Endothelial cell of umbilical vein (primary cell): ENCODE measurements at regions not wholly inside any gene's neighbourhood (a gene's known extent, or its start where the extent isn't known, plus 50 kb on each side); places are given as distances from the start of the nearest gene placed in this dataset.

Source experiments
- BruUV-seq: library from RNA; stranded (reverse); fragments of 400-500 nt; replicated peaks from 2 replicates; lab custom pipeline; 2021; lab: Mats Ljungman, UMichigan
- CTCF ChIA-PET: fragments of 300-600, 350-600 bp; sonication (Branson Sonifier 250); formaldehyde crosslinking; loops from one replicate; lab custom pipeline; 2021; ENCODE audit warnings: antibody characterized with exemption, inconsistent platforms; lab: Charles Lee
- POLR2A ChIA-PET: fragments of 300-600, 350-600 bp; sonication (Branson Sonifier 250); formaldehyde crosslinking; loops from one replicate; lab custom pipeline; 2021; ENCODE audit warnings: antibody characterized with exemption, inconsistent platforms; lab: Charles Lee
- DNase-seq: peaks from one replicate; pipeline ENCODE4 v3.0.0-alpha.2; 2011; ENCODE audit warnings: low read depth, low spot score
- FAIRE-seq: peaks from 2 replicates; lab custom pipeline; 2011; peaks lifted over from hg19 to GRCh38; lab: Jason Lieb, UNC
- H2AFZ ChIP-seq: 2 replicates; pipeline ENCODE4 v1.6.0; 2012; ENCODE audit warnings: low read depth, low read length, control low read depth, inconsistent platforms
- H3K27ac ChIP-seq: 2 replicates; pipeline ENCODE4 v1.5.1; 2011; ENCODE audit warnings: low read depth, mild to moderate bottlenecking, control low read depth, low read length, moderate library complexity; ENCODE audit not compliant: insufficient read depth
- H3K27me3 ChIP-seq, 2 experiments: 2 replicates each; pipeline versions ENCODE4 v1.6.0 to v1.6.1; 2011; ENCODE audit warnings: low read length in 2 of 2, mixed read lengths in 1 of 2; ENCODE audit not compliant: control insufficient read depth in 2 of 2, insufficient read depth in 2 of 2
- H3K36me3 ChIP-seq, 2 experiments: 2 replicates in 1 of 2; 3 replicates in 1 of 2; pipeline ENCODE4 v1.5.1; 2011; ENCODE audit warnings: low read length in 2 of 2, mild to moderate bottlenecking in 1 of 2, moderate library complexity in 1 of 2; ENCODE audit not compliant: control insufficient read depth in 2 of 2, insufficient read depth in 2 of 2; ENCODE audit errors: extremely low read depth in 1 of 2
- H3K4me1 ChIP-seq: 3 replicates; pipeline ENCODE4 v1.5.1; 2011; ENCODE audit warnings: mild to moderate bottlenecking, low read length; ENCODE audit not compliant: control insufficient read depth, insufficient read depth; ENCODE audit errors: extremely low read depth
- H3K4me2 ChIP-seq: 2 replicates; pipeline ENCODE4 v1.6.1; 2011; ENCODE audit warnings: low read length, control low read depth, mixed read lengths; ENCODE audit not compliant: insufficient read depth
- H3K4me3 ChIP-seq, 3 experiments: fragments of 200-600 bp in 1 of 3; sonication (generic), shearing (Covaris generic) in 1 of 3; replicated peaks in 1 of 3; 2 replicates each; pipeline ENCODE4 v1.5.1; 2011 to 2016; ENCODE audit warnings: control low read depth in 3 of 3, low read length in 3 of 3, mild to moderate bottlenecking in 2 of 3, inconsistent platforms in 1 of 3, low read depth in 1 of 3, moderate library complexity in 1 of 3; ENCODE audit not compliant: insufficient read depth in 1 of 3
- H3K79me2 ChIP-seq: 2 replicates; pipeline ENCODE4 v1.6.0; 2012; ENCODE audit warnings: low read length, inconsistent platforms; ENCODE audit not compliant: control insufficient read depth, insufficient read depth
- H3K9ac ChIP-seq: replicated peaks from 2 replicates; pipeline ENCODE3; 2011; ENCODE audit warnings: low read length, control low read depth; ENCODE audit not compliant: insufficient read depth; ENCODE audit errors: extremely low read depth
- H3K9me1 ChIP-seq: replicated peaks from 3 replicates; pipeline ENCODE4 v1.6.0; 2011; ENCODE audit warnings: mild to moderate bottlenecking, low read length; ENCODE audit not compliant: control insufficient read depth, insufficient read depth; ENCODE audit errors: extremely low read depth
- H3K9me3 ChIP-seq: replicated peaks from 2 replicates; pipeline ENCODE4 v1.5.1; 2012; ENCODE audit warnings: low read length, inconsistent platforms; ENCODE audit not compliant: control insufficient read depth, insufficient read depth
- H4K20me1 ChIP-seq: replicated peaks from 2 replicates; pipeline ENCODE3; 2011; ENCODE audit warnings: mild to moderate bottlenecking, low read length; ENCODE audit not compliant: control insufficient read depth, insufficient read depth; ENCODE audit errors: extremely low read depth
- EZH2 ChIP-seq: IDR thresholded peaks from 2 replicates; pipeline ENCODE4 v1.6.1; 2012; ENCODE audit warnings: borderline replicate concordance, low read depth, mild to moderate bottlenecking, moderate library complexity, low read length, inconsistent platforms; ENCODE audit not compliant: severe bottlenecking
- FOS ChIP-seq: IDR thresholded peaks from 2 replicates; pipeline ENCODE4 v1.6.1; 2011; ENCODE audit warnings: mild to moderate bottlenecking, low read length, moderate library complexity, borderline replicate concordance; ENCODE audit not compliant: insufficient read depth
- GATA2 ChIP-seq: IDR thresholded peaks from 2 replicates; pipeline ENCODE4 v1.7.0; 2011; ENCODE audit warnings: low read depth, mild to moderate bottlenecking, moderate library complexity, mixed read lengths, low read length; ENCODE audit not compliant: insufficient read length, insufficient read depth
- JUN ChIP-seq: IDR thresholded peaks from 2 replicates; pipeline ENCODE4 v1.6.1; 2011; ENCODE audit warnings: borderline replicate concordance, low read depth; ENCODE audit not compliant: insufficient read length, insufficient read depth
- MYC ChIP-seq: IDR thresholded peaks from one replicate; pipeline ENCODE4 v1.6.1; 2011; ENCODE audit warnings: mild to moderate bottlenecking, low read depth, low read length
- POLR2A ChIP-seq: IDR thresholded peaks from 2 replicates; pipeline ENCODE4 v1.6.1; 2012; ENCODE audit warnings: low read depth, mild to moderate bottlenecking, control low read depth, low read length
- POLR2AphosphoS5 ChIP-seq: IDR thresholded peaks from 2 replicates; pipeline ENCODE4 v1.6.1; 2012; ENCODE audit warnings: low read depth, mild to moderate bottlenecking, control low read depth, low read length, moderate library complexity; ENCODE audit not compliant: insufficient read depth
- dilution Hi-C: fragments of 300-500 bp; cut with MboI; formaldehyde crosslinking; loops from one replicate; pipeline ENCODE4 v1.15.0; 2019; ENCODE audit warnings: low sequenced_read_pairs; ENCODE audit not compliant: extremely low pct_ligation_motif_present
- intact Hi-C: fragments of 100-400 bp; cut with micrococcal nuclease; formaldehyde crosslinking; loops from one replicate; pipeline ENCODE4 v1.10.0; 2022
- TF ChIP-seq, protein P1 (sequence below): IDR thresholded peaks from 2 replicates; pipeline ENCODE4 v1.6.1; 2011; ENCODE audit not compliant: insufficient read depth, insufficient read length
- TF ChIP-seq, protein P2 (sequence below), 2 donors: IDR thresholded peaks; 1 replicate in 1 of 2; 2 replicates in 1 of 2; pipeline ENCODE4 v1.5.1; 2011; ENCODE audit warnings: low read length in 2 of 2, mild to moderate bottlenecking in 2 of 2, moderate library complexity in 2 of 2, control low read depth in 1 of 2, inconsistent platforms in 1 of 2, low read depth in 1 of 2; ENCODE audit not compliant: insufficient read depth in 1 of 2; ENCODE audit errors: extremely low read depth in 1 of 2

DNA sequence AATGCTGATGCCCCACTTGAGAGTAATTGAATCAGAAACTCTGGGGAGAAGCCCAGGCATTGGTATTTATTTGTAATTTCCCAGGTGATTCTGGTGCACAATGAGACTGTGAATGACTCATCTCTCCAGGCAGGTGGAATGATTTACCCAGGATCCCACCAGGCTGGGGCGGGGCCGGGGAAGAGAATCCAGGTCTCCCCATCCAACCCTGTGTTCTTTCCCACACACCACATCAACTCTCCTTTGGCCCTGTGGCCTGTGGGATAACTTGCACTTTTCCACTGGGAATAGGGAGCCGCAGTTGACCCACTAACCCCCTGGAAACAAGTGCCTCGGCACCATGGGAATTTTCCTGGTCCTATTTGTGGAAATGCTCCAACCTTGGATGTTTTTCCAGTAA lies 409.8 kb downstream of the ZNF521 start:
- no peaks in the 10 kb centered on the region for H3K36me3 ChIP-seq
- POLR2A ChIA-PET = no interaction called here
- no peak overlapping the region for H3K27ac ChIP-seq
- H3K79me2 ChIP-seq = no peaks in the 10 kb centered on the region
- CTCF ChIA-PET = interaction anchor here (1.1 kb wide), 1 partner anchor 11 kb away, joined by 3 read pairs; no protein-coding TSS in a partner anchor
- intact Hi-C loops (no loop called here), dilution Hi-C loops (no loop called here)
- no peaks in the 10 kb centered on the region for H3K9me1 ChIP-seq
- TF ChIP-seq JUN (no peak), EZH2 (no peak), POLR2A (no peak), FOS (no peak)
- TF ChIP-seq, protein P1, sequence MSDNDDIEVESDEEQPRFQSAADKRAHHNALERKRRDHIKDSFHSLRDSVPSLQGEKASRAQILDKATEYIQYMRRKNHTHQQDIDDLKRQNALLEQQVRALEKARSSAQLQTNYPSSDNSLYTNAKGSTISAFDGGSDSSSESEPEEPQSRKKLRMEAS = no peak
- no peak overlapping the region for H3K4me3 ChIP-seq
- BruUV-seq = no TSS peak
- no peaks in the 10 kb centered on the region for H3K4me1 ChIP-seq
- DNase-seq = no peak
- H2AFZ ChIP-seq = no peak overlapping the region
- H3K9me3 ChIP-seq = no peaks in the 10 kb centered on the region
- H3K27me3 ChIP-seq = no peaks in the 10 kb centered on the region
- H4K20me1 ChIP-seq = no peaks in the 10 kb centered on the region
- H3K9ac ChIP-seq = no peak overlapping the region
- FAIRE-seq = no peak
- H3K4me2 ChIP-seq = no peak overlapping the region

DNA sequence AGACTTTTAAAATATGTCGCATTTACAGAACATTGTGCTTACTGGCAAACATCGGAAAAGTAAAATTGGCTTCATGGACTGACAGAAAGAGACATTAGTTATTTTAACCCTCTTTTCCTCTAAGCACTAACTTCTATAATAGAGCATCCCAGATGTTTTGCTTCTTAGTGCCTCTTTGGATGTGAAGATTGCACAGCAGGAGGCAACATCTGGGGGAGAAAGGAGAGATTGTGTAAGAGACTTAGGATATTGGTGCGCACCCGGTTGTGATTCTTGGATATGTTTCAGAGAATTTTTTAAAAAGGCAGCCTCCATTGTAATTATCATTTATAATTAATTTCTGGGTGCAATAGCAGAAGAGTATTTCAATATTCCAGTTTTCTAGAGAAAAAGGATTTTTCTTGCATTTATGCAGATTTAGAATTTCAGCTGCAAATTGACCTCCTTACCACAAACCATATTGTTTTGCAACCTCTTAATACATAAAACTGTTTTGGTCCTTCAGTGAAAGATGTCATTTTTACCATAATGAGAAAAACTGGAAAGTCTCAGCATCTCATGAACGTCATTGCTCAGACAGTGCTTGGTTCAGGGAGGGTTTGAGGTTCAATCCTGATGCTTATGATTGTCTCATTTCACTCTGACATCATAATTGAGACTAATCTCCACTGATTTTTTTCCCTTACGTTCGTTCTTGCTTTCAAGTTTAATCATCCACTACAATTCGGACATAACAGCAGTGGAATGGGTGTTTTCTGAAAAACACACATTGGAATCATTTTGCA lies 404.3 kb downstream of the ZNF521 start:
- ChIA-PET CTCF (interaction anchor here (1.4 kb wide), 1 partner anchor 14 kb away, joined by 3 read pairs; no protein-coding TSS in a partner anchor), POLR2A (no interaction called here)
- Histone ChIP-seq H3K4me1 (no peaks in the 10 kb centered on the region), H3K36me3 (no peaks in the 10 kb centered on the region), H3K9me3 (no peaks in the 10 kb centered on the region), H3K79me2 (no peaks in the 10 kb centered on the region), H3K27ac (no peak overlapping the region), H2AFZ (no peak overlapping the region), H3K27me3 (no peaks in the 10 kb centered on the region), H3K9me1 (no peaks in the 10 kb centered on the region), H3K9ac (no peak overlapping the region), H3K4me3 (no peak overlapping the region), H4K20me1 (no peaks in the 10 kb centered on the region), H3K4me2 (no peak overlapping the region)
- FAIRE-seq (no peak), DNase-seq (no peak)
- BruUV-seq = no TSS peak
- intact Hi-C loops = no loop called here
- TF ChIP-seq JUN (no peak), POLR2A (no peak), FOS (no peak), GATA2 (no peak), POLR2AphosphoS5 (no peak), EZH2 (no peak), MYC (no peak)
- TF ChIP-seq, protein P2, sequence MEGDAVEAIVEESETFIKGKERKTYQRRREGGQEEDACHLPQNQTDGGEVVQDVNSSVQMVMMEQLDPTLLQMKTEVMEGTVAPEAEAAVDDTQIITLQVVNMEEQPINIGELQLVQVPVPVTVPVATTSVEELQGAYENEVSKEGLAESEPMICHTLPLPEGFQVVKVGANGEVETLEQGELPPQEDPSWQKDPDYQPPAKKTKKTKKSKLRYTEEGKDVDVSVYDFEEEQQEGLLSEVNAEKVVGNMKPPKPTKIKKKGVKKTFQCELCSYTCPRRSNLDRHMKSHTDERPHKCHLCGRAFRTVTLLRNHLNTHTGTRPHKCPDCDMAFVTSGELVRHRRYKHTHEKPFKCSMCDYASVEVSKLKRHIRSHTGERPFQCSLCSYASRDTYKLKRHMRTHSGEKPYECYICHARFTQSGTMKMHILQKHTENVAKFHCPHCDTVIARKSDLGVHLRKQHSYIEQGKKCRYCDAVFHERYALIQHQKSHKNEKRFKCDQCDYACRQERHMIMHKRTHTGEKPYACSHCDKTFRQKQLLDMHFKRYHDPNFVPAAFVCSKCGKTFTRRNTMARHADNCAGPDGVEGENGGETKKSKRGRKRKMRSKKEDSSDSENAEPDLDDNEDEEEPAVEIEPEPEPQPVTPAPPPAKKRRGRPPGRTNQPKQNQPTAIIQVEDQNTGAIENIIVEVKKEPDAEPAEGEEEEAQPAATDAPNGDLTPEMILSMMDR (IDR thresholded peaks at IDR 0.05; ENCODE audit: extremely low read depth in 1 of 2, insufficient read depth in 1 of 2, low read depth in 1 of 2, low read length in 2 of 2) = no peak
- TF ChIP-seq, protein P1 = no peak
- dilution Hi-C loops = no loop called here
